ENCODE measurements at regions not wholly inside any gene's neighbourhood (a gene's known extent, or its start where the extent isn't known, plus 50 kb on each side); places are given as distances from the start of the nearest gene placed in this dataset.
"Not testable (repeated sequence)": the region's sequence is repeated elsewhere in the genome, so short reads cannot be mapped to it uniquely, and the experiment has no call there.

DNA sequence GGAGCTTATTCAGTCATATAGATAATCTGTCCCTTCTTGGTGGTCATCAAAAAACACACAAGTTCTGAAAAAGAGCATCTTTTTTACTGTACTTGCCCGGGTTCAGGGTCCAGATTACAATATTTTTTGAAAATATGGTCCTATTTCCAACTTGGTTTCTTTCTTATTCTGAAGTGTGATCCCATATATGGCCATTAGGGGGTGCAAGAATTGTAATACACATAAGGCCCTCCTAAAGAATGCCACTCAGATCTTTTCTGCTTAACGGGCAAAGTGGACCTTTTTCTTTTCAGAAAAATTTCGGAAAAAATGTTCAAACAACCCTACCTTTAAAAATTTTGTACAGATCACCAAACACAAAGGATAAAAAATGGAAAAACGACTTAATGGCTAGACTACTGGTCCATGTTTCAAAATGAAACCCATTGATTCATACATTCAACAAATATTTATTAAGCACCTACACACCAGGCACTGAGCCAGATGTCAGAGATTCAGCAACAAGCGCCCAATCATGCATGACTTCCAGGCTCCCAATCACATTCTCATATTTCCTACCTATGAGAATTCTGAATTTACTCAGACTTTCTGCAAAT lies 102.0 kb upstream of the MYRIP start:
- Histone ChIP-seq H3K4me2 (no peak overlapping the region), H3K4me1 (no peaks in the 10 kb centered on the region), H3K27ac (no peak overlapping the region), H3K4me3 (no peak overlapping the region), H3K36me3 (no peaks in the 10 kb centered on the region), H3K9me3 (no peaks in the 10 kb centered on the region), H3K27me3 (no peaks in the 10 kb centered on the region), H3K9ac (no peak overlapping the region), H4K20me1 (no peaks in the 10 kb centered on the region)
- TF ChIP-seq Cebpa-rat (IDR thresholded peaks at IDR 0.05) = no peak

DNA sequence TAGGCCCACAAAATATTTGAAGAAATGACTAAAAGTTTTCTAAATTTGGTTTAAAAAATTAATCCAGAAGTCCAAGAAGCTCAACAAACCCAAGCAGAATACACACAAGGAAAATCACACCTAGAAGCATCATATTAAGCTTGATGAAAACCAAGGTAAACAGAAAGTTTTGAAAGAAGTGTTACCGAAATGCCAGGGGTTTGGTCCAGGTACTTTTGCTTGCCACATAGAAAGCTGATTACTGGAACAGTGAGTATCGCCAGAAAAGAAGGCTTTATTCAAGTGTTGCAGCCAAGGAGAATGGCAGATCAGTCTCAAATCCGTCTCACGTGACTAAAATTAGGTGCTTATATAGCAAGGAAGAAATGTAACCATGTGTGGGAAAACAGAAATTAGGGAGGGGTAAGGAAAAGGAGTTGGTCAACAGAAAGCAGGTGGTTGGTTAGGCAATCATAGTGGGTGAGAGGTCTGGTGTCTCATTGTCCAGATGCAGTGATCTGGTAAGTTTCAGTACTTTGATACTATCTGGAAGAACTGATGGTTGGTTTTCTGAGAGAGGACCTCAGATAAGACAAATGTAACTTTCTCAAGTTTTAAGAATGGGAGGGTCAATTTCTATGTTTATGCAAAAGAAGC lies 96.9 kb upstream of the MYRIP start:
- Histone ChIP-seq H3K9me3 (no peaks in the 10 kb centered on the region), H4K20me1 (no peaks in the 10 kb centered on the region), H3K27me3 (no peaks in the 10 kb centered on the region), H3K4me1 (no peaks in the 10 kb centered on the region), H3K27ac (no peak overlapping the region), H3K36me3 (no peaks in the 10 kb centered on the region), H3K9ac (no peak overlapping the region), H3K4me3 (no peak overlapping the region), H3K4me2 (no peak overlapping the region)
- TF ChIP-seq Cebpa-rat (IDR thresholded peaks at IDR 0.05) = no peak

DNA sequence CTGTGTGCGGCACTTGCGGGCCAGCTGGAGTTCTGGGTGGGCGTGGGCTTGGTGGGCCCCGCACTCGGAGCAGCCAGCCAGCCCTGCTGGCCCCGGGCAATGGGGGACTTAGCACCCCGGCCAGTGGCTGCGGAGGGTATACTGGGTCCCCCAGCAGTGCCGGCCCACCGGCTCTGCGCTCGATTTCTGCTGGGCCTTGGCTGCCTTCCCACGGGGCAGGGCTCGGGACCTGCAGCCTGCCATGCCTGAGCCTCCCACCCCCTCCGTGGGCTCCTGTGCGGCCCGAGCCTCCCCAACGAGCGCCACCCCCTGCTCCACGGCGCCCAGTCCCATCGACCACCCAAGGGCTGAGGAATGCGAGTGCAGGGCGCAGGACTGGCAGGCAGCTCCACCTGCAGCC lies 96.1 kb upstream of the MYRIP start:
- H3K4me1 ChIP-seq, H3K27me3 ChIP-seq, H3K9ac ChIP-seq, H3K36me3 ChIP-seq, H3K9me3 ChIP-seq, H4K20me1 ChIP-seq, H3K4me2 ChIP-seq, H3K27ac ChIP-seq, H3K4me3 ChIP-seq: not testable (repeated sequence)

DNA sequence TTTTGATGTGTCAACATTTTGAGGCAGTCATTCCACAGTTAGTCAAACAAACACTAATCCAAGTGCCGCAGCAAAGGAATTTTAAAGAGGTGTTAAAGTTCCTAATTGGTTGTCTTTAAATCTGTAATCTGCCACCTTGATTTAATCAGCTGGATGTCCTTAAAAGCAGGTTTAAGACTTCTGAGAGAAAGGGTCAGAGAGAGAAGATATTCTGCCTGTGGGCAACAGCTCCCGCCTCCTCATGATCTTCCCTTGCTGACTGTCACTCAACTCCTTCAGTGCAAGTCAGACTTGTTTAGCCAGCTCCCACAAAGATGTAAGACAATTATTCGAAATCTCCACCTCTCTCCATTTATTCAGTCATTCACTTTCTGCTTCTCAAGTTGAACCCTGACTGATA lies 92.6 kb upstream of the MYRIP start:
- no peak overlapping the region for H3K9ac ChIP-seq
- no peak for TF ChIP-seq Cebpa-rat (IDR thresholded peaks at IDR 0.05)
- H3K27ac ChIP-seq = no peak overlapping the region
- H3K27me3 ChIP-seq = no peaks in the 10 kb centered on the region
- no peaks in the 10 kb centered on the region for H4K20me1 ChIP-seq
- H3K36me3 ChIP-seq = no peaks in the 10 kb centered on the region
- H3K4me3 ChIP-seq = no peak overlapping the region
- no peak overlapping the region for H3K4me2 ChIP-seq
- H3K9me3 ChIP-seq = no peaks in the 10 kb centered on the region
- H3K4me1 ChIP-seq = no peaks in the 10 kb centered on the region

DNA sequence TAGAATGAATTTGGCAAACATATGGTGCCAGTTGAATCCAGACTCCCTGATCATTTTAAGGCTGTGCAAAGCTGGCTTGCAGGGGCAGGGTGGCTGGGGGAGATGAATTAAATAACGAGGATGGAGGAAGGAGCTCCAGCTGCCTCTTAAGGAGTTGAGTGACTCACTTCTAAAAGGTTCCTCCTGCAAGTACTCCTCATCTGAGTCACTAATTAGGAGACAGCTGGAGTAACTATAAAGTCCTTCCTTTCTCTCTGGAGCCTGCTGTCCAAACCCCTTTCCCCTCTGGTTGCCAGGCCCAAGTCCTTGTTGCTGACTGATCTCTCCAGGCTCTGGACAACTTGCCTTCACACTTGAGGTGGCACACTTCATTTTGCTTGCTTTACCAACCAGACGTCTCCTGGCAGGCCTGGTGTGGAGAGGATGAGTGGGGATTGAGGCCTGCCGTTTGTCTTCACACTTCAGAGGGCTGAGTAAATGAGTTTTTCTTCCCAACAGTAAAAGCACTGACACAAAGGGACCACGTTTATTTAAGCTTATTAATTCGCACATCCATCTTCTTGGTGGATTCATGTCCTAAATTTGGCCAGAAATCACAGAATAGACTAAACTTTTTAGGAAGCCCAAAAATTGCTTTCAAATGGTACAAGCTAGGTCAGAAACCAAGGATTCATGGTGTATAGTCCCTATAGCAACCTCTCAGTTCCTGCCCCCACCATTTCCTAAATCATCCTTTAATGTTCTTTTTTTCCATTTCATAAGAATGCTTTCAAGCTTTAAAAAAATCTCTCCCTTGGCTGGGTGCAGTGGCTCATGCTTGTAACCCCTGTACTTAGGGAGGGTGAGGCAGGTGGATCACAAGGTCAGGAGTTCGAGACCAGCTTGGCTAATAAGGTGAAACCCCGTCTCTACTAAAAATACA lies 90.5 kb upstream of the MYRIP start:
- Histone ChIP-seq H3K4me3 (no peak overlapping the region), H3K9ac (no peak overlapping the region), H3K9me3 (no peaks in the 10 kb centered on the region), H4K20me1 (no peaks in the 10 kb centered on the region), H3K27ac (no peak overlapping the region), H3K27me3 (no peaks in the 10 kb centered on the region), H3K36me3 (no peaks in the 10 kb centered on the region), H3K4me1 (no peaks in the 10 kb centered on the region), H3K4me2 (no peak overlapping the region)
- no peak for TF ChIP-seq Cebpa-rat (IDR thresholded peaks at IDR 0.05)

DNA sequence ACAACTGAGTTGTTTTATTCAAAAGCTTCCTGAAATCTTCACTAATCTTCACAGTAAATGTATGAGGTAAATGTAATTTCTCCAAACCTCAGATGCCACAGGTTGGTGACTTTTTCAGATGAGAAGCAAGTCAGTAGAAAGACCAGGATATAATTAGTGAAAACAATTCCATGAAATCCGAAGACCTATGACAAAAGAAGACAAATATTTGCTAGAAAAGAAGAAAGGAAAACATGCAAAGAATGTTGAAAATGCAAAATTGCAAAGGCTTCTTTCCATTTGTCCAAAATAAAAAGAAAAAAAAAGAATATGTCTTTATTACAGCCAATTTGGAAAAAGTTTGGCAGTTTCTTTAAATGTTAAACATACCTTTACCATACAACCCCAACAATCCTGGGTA lies 88.3 kb upstream of the MYRIP start:
- TF ChIP-seq Cebpa-rat (IDR thresholded peaks at IDR 0.05) = no peak
- H3K27me3 ChIP-seq = no peaks in the 10 kb centered on the region
- no peaks in the 10 kb centered on the region for H4K20me1 ChIP-seq
- H3K36me3 ChIP-seq = no peaks in the 10 kb centered on the region
- no peak overlapping the region for H3K27ac ChIP-seq
- no peaks in the 10 kb centered on the region for H3K9me3 ChIP-seq
- H3K4me2 ChIP-seq = no peak overlapping the region
- H3K4me1 ChIP-seq = no peaks in the 10 kb centered on the region
- no peak overlapping the region for H3K4me3 ChIP-seq
- no peak overlapping the region for H3K9ac ChIP-seq

DNA sequence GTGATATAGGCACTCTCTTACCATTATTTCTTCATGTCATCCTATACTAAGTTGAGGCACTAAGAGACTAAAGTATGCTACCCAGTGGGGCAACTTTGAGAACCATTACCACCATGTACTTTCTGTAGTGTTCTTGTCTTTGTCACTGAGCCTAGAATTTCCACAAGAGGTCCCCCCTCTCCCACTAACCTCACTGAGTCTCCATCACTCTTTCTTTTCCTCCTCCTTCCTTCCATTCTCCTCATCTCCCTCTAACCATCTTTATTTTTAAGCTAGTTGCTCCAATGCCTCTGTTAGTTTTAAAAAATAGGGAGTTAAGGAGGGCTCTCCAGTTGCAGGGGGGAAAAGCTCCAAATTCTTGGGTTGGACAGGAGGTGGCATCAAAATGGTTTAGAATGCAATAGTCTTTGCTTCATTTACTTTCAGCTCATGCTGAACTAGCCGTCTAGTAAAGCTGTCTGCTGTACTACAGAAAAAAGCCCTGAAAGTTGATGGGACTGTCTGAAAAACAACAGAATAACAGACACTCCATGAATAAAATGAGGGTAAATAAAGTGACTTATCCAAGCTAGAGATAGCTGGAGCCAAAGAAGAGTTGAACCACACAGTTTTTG lies 85.1 kb upstream of the MYRIP start:
- H3K9ac ChIP-seq = no peak overlapping the region
- H3K4me2 ChIP-seq = no peak overlapping the region
- no peaks in the 10 kb centered on the region for H3K4me1 ChIP-seq
- H4K20me1 ChIP-seq = no peaks in the 10 kb centered on the region
- TF ChIP-seq Cebpa-rat (IDR thresholded peaks at IDR 0.05) = no peak
- no peaks in the 10 kb centered on the region for H3K9me3 ChIP-seq
- no peak overlapping the region for H3K4me3 ChIP-seq
- H3K36me3 ChIP-seq = no peaks in the 10 kb centered on the region
- no peak overlapping the region for H3K27ac ChIP-seq
- no peaks in the 10 kb centered on the region for H3K27me3 ChIP-seq

DNA sequence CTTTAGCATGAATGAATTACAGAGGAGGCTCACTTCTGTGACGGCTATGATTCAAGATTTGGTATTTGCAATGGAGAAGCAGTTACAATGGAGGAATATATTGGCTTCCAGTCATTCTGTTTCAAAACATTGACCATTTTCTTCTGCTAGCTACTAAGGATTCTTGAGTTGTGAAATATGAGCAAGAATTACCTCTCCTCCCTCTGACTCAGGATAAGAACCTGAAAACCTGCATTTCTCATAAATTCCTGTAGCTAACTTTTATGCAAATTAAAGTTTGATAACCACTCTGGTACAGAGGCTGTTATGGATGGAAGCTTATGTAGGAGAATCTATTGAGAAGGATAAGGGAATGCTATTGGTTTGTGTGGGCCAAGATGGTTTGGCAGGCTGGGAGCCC lies 84.1 kb upstream of the MYRIP start:
- TF ChIP-seq Cebpa-rat (IDR thresholded peaks at IDR 0.05) = no peak
- H3K36me3 ChIP-seq = no peaks in the 10 kb centered on the region
- no peaks in the 10 kb centered on the region for H3K27me3 ChIP-seq
- H4K20me1 ChIP-seq = no peaks in the 10 kb centered on the region
- no peak overlapping the region for H3K27ac ChIP-seq
- H3K4me2 ChIP-seq = no peak overlapping the region
- no peaks in the 10 kb centered on the region for H3K9me3 ChIP-seq
- no peak overlapping the region for H3K4me3 ChIP-seq
- no peaks in the 10 kb centered on the region for H3K4me1 ChIP-seq
- H3K9ac ChIP-seq = no peak overlapping the region

DNA sequence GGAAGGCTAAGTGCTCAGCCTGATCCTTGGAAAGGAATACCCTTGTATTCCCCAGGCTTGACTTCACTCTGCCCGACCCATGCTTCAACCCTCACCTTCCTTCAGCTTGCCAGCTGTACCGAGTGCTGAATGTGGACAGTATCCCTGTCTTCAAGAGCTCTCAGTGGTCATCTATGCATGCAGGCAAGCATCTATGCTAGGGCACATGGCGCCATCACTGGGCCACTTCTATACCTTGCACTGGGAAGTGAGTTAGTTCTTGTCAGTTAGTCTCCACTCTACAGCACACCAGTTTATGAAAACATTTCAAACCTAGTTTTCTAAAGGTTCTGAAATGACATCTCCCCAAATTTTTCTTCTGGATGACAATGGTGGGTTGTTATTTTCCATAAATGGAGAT lies 82.0 kb upstream of the MYRIP start:
- no peaks in the 10 kb centered on the region for H4K20me1 ChIP-seq
- H3K27me3 ChIP-seq = no peaks in the 10 kb centered on the region
- H3K27ac ChIP-seq = no peak overlapping the region
- no peaks in the 10 kb centered on the region for H3K36me3 ChIP-seq
- no peak overlapping the region for H3K4me3 ChIP-seq
- no peak for TF ChIP-seq Cebpa-rat (IDR thresholded peaks at IDR 0.05)
- no peak overlapping the region for H3K4me2 ChIP-seq
- H3K4me1 ChIP-seq = no peaks in the 10 kb centered on the region
- no peaks in the 10 kb centered on the region for H3K9me3 ChIP-seq
- no peak overlapping the region for H3K9ac ChIP-seq

DNA sequence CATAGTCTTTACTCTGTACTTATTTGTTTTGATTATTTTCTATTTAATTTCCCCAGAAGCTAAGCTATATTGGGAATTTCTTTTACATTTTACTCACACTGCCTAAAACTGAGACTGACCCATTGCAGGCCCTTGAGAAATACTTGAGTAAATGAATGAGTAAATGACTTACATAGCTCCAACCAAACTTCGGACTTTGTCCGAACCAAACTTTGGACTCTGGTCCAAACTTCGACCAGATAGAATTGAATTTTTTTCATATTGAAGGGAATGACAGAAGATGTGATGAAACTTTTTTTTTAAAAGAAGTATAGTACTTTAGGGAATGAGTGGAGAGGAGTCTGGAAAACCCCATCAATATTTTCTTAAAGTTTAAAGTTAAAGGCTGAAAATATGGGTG lies 75.6 kb upstream of the MYRIP start:
- H3K36me3 ChIP-seq = no peaks in the 10 kb centered on the region
- no peak for TF ChIP-seq Cebpa-rat (IDR thresholded peaks at IDR 0.05)
- no peak overlapping the region for H3K9ac ChIP-seq
- H3K4me2 ChIP-seq = no peak overlapping the region
- H3K4me1 ChIP-seq = no peaks in the 10 kb centered on the region
- H3K9me3 ChIP-seq = no peaks in the 10 kb centered on the region
- no peak overlapping the region for H3K27ac ChIP-seq
- no peaks in the 10 kb centered on the region for H3K27me3 ChIP-seq
- no peaks in the 10 kb centered on the region for H4K20me1 ChIP-seq
- H3K4me3 ChIP-seq = no peak overlapping the region

DNA sequence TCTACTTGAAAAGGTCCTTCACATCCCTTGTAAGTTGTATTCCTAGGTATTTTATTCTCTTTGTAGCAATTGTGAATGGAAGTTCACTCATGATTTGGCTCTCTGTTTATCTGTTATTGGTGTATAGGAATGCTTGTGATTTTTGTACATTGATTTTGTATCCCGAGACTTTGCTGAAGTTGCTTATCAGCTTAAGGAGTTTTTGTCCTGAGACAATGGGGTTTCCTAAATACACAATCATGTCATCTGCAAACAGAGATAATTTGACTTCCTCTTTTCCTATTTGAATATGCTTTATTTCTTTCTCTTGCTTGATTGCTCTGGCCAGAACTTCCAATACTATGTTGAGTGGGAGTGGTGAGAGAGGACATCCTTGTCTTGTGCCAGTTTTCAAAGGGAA lies 69.8 kb upstream of the MYRIP start:
- H3K9ac ChIP-seq, H3K4me3 ChIP-seq, H3K27ac ChIP-seq, H3K36me3 ChIP-seq, H3K9me3 ChIP-seq, H3K4me2 ChIP-seq, H3K27me3 ChIP-seq, H4K20me1 ChIP-seq, H3K4me1 ChIP-seq: not testable (repeated sequence)
